ENCODE measurements at regions not wholly inside any gene's neighbourhood (a gene's known extent, or its start where the extent isn't known, plus 50 kb on each side); places are given as distances from the start of the nearest gene placed in this dataset.

- Histone ChIP-seq H3K4me3 (ENCODE audit: low read depth, low read length) (no peak overlapping the region), H3K4me1 (ENCODE audit: control insufficient read depth, insufficient read depth, low read length) (no peaks in the 10 kb centered on the region), H3K9me3 (ENCODE audit: control insufficient read depth, insufficient read depth, low read depth, low read length) (no peaks in the 10 kb centered on the region), H3K27ac (ENCODE audit: extremely low read depth, low read depth, low read length) (no peak overlapping the region), H3K36me3 (ENCODE audit: control insufficient read depth in 2 of 2, insufficient read depth in 1 of 2, low read length in 2 of 2) (no peaks in the 10 kb centered on the region)
- TF ChIP-seq ZNF324 (tag by site-specific recombination; IDR thresholded peaks at IDR 0.05) (no peak), ZNF214 (tag by site-specific recombination; IDR thresholded peaks at IDR 0.05; ENCODE audit: borderline replicate concordance) (no peak), SP3 (tag by site-specific recombination; IDR thresholded peaks at IDR 0.05) (no peak)
- TF ChIP-seq, protein P1, sequence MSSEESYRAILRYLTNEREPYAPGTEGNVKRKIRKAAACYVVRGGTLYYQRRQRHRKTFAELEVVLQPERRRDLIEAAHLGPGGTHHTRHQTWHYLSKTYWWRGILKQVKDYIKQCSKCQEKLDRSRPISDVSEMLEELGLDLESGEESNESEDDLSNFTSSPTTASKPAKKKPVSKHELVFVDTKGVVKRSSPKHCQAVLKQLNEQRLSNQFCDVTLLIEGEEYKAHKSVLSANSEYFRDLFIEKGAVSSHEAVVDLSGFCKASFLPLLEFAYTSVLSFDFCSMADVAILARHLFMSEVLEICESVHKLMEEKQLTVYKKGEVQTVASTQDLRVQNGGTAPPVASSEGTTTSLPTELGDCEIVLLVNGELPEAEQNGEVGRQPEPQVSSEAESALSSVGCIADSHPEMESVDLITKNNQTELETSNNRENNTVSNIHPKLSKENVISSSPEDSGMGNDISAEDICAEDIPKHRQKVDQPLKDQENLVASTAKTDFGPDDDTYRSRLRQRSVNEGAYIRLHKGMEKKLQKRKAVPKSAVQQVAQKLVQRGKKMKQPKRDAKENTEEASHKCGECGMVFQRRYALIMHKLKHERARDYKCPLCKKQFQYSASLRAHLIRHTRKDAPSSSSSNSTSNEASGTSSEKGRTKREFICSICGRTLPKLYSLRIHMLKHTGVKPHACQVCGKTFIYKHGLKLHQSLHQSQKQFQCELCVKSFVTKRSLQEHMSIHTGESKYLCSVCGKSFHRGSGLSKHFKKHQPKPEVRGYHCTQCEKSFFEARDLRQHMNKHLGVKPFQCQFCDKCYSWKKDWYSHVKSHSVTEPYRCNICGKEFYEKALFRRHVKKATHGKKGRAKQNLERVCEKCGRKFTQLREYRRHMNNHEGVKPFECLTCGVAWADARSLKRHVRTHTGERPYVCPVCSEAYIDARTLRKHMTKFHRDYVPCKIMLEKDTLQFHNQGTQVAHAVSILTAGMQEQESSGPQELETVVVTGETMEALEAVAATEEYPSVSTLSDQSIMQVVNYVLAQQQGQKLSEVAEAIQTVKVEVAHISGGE (tag by site-specific recombination; conservative IDR thresholded peaks at IDR 0.05; ENCODE audit: low read depth), result no peak
- ChIA-PET POLR2A (interaction anchor here (0.6 kb wide), 1 partner anchor 146 kb away, joined by 5 read pairs; no protein-coding TSS in a partner anchor), CTCF (interaction anchor here (0.5 to 0.7 kb wide), 2 partner anchors 121 to 460 kb away, joined by 3 read pairs; no protein-coding TSS in a partner anchor)
Measured at GRCh38 chr18:44388329-44388728, 292.4 kb upstream of the SETBP1 start.

DNA sequence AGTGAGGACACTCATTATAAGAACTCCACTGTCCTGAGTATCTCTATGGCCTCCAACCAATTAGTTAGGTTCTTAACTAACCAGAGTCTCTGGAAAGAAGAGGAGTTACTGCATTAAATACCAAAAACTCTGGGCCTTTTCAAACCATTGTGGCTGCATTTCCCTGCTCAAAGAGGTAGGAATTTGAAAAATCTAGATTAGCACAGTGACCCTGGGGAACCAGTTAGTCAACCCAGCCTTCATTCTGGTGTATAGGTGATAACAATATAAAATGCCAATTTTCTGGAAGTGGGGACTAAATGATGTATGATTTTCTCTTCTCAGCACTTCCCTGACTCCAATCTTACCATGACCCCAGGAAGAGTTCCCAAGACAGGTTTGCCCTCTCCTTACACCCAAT is 287.8 kb upstream of the SETBP1 start:
- no peaks in the 10 kb centered on the region for H3K9me3 ChIP-seq (ENCODE audit: control insufficient read depth, insufficient read depth, low read depth, low read length)
- TF ChIP-seq ZNF398 (tag by site-specific recombination; IDR thresholded peaks at IDR 0.05) (no peak), ZSCAN4 (tag by site-specific recombination; IDR thresholded peaks at IDR 0.05) (no peak)
- TF ChIP-seq, protein P2, sequence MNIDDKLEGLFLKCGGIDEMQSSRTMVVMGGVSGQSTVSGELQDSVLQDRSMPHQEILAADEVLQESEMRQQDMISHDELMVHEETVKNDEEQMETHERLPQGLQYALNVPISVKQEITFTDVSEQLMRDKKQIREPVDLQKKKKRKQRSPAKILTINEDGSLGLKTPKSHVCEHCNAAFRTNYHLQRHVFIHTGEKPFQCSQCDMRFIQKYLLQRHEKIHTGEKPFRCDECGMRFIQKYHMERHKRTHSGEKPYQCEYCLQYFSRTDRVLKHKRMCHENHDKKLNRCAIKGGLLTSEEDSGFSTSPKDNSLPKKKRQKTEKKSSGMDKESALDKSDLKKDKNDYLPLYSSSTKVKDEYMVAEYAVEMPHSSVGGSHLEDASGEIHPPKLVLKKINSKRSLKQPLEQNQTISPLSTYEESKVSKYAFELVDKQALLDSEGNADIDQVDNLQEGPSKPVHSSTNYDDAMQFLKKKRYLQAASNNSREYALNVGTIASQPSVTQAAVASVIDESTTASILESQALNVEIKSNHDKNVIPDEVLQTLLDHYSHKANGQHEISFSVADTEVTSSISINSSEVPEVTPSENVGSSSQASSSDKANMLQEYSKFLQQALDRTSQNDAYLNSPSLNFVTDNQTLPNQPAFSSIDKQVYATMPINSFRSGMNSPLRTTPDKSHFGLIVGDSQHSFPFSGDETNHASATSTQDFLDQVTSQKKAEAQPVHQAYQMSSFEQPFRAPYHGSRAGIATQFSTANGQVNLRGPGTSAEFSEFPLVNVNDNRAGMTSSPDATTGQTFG (tag by site-specific recombination; IDR thresholded peaks at IDR 0.05; ENCODE audit: borderline replicate concordance), result no peak
- no peak overlapping the region for H3K27ac ChIP-seq (ENCODE audit: extremely low read depth, low read depth, low read length)
- ChIA-PET CTCF (no interaction called here), POLR2A (no interaction called here)
- H3K4me1 ChIP-seq (ENCODE audit: control insufficient read depth, insufficient read depth, low read length), result no peaks in the 10 kb centered on the region
- H3K36me3 ChIP-seq (ENCODE audit: control insufficient read depth in 2 of 2, insufficient read depth in 1 of 2, low read length in 2 of 2), result no peaks in the 10 kb centered on the region
- H3K4me3 ChIP-seq (ENCODE audit: low read depth, low read length), result no peak overlapping the region

GRCh38 chr18:44393406-44393805 is 287.3 kb upstream of the SETBP1 start:
- POLR2A ChIA-PET, result no interaction called here
- H3K4me1 ChIP-seq (ENCODE audit: control insufficient read depth, insufficient read depth, low read length), result no peaks in the 10 kb centered on the region
- H3K27ac ChIP-seq (ENCODE audit: extremely low read depth, low read depth, low read length), result no peak overlapping the region
- TF ChIP-seq ZBTB44 (tag by site-specific recombination; IDR thresholded peaks at IDR 0.05) (no peak), ZNF701 (tag by site-specific recombination; IDR thresholded peaks at IDR 0.05) (no peak), ZEB2 (tag by site-specific recombination; IDR thresholded peaks at IDR 0.05) (no peak), ZNF16 (tag by site-specific recombination; IDR thresholded peaks at IDR 0.05; ENCODE audit: low read depth) (no peak), ZNF341 (tag by site-specific recombination; IDR thresholded peaks at IDR 0.05; ENCODE audit: low read depth) (no peak), ZNF777 (tag by site-specific recombination; IDR thresholded peaks at IDR 0.05; ENCODE audit: borderline replicate concordance) (no peak), ATF2 (tag by site-specific recombination; IDR thresholded peaks at IDR 0.05; ENCODE audit: low read depth) (no peak), ZNF175 (tag by site-specific recombination; IDR thresholded peaks at IDR 0.05) (no peak), ZNF843 (tag by site-specific recombination; IDR thresholded peaks at IDR 0.05) (no peak), ZBTB7A (tag by site-specific recombination; IDR thresholded peaks at IDR 0.05; ENCODE audit: low read depth) (no peak), ZNF548 (tag by site-specific recombination; IDR thresholded peaks at IDR 0.05) (no peak)
- CTCF ChIA-PET, result no interaction called here
- H3K9me3 ChIP-seq (ENCODE audit: control insufficient read depth, insufficient read depth, low read depth, low read length), result no peaks in the 10 kb centered on the region
- H3K36me3 ChIP-seq (ENCODE audit: control insufficient read depth in 2 of 2, insufficient read depth in 1 of 2, low read length in 2 of 2), result no peaks in the 10 kb centered on the region
- H3K4me3 ChIP-seq (ENCODE audit: low read depth, low read length), result no peak overlapping the region

Measured in HEK293 (cell line).